MM.1S (cell line): ENCODE measurements at regions not wholly inside any gene's neighbourhood (a gene's known extent, or its start where the extent isn't known, plus 50 kb on each side); places are given as distances from the start of the nearest gene placed in this dataset.
"Not testable (repeated sequence)": the region's sequence is repeated elsewhere in the genome, so short reads cannot be mapped to it uniquely, and the experiment has no call there.

Source experiments
- DNase-seq: peaks from one replicate; pipeline ENCODE4 v3.0.0-alpha.2; 2015
- H2AFZ ChIP-seq: fragments of 300-600 bp; sonication (generic); 2 replicates; pipeline ENCODE4 v1.6.0; 2016; ENCODE audit warnings: antibody characterized with exemption, low read length
- H3F3A ChIP-seq: fragments of 300-600 bp; sonication (generic); 2 replicates; pipeline ENCODE4 v1.6.1; 2016; ENCODE audit warnings: mild to moderate bottlenecking, antibody characterized with exemption, low read length, moderate library complexity, mixed read lengths; ENCODE audit not compliant: insufficient read depth
- H3K27ac ChIP-seq: fragments of 300-600 bp; sonication (generic); 2 replicates; pipeline ENCODE4 v1.5.1; 2016; ENCODE audit warnings: mild to moderate bottlenecking, low read length
- H3K27me3 ChIP-seq: fragments of 300-600 bp; sonication (generic); replicated peaks from 2 replicates; pipeline ENCODE4 v1.6.0; 2016; ENCODE audit warnings: low read length; ENCODE audit not compliant: insufficient read depth
- H3K36me3 ChIP-seq: fragments of 300-600 bp; sonication (generic); replicated peaks from 2 replicates; pipeline ENCODE4 v1.6.1; 2016; ENCODE audit warnings: mild to moderate bottlenecking, low read length, mixed read lengths; ENCODE audit not compliant: insufficient read depth
- H3K4me1 ChIP-seq: fragments of 300-600 bp; sonication (generic); 2 replicates; pipeline ENCODE4 v1.6.1; 2016; ENCODE audit warnings: low read length, mixed read lengths
- H3K4me2 ChIP-seq: fragments of 300-600 bp; sonication (generic); 2 replicates; pipeline ENCODE4 v1.6.0; 2016; ENCODE audit warnings: low read depth, low read length
- H3K4me3 ChIP-seq: fragments of 300-600 bp; sonication (generic); 2 replicates; pipeline ENCODE4 v1.5.1; 2016; ENCODE audit warnings: low read length, mixed read lengths
- H3K79me2 ChIP-seq: fragments of 300-600 bp; sonication (generic); 2 replicates; pipeline ENCODE4 v1.6.1; 2016; ENCODE audit warnings: mixed run types, low read length, mixed read lengths
- H3K9ac ChIP-seq: fragments of 300-600 bp; sonication (generic); 2 replicates; pipeline ENCODE4 v1.6.1; 2016; ENCODE audit warnings: low read length, mixed read lengths
- H3K9me2 ChIP-seq: fragments of 300-600 bp; sonication (generic); replicated peaks from 2 replicates; pipeline ENCODE4 v1.6.1; 2016; ENCODE audit warnings: mild to moderate bottlenecking, low read length, mixed read lengths; ENCODE audit not compliant: insufficient read depth
- H3K9me3 ChIP-seq: fragments of 300-600 bp; sonication (generic); replicated peaks from 2 replicates; pipeline ENCODE4 v1.6.1; 2016; ENCODE audit warnings: mild to moderate bottlenecking, low read length, mixed read lengths; ENCODE audit not compliant: insufficient read depth
- H4K20me1 ChIP-seq: fragments of 300-600 bp; sonication (generic); 2 replicates; pipeline ENCODE4 v1.6.1; 2016; ENCODE audit warnings: mild to moderate bottlenecking, low read length, moderate library complexity, mixed read lengths; ENCODE audit not compliant: insufficient read depth
- EZH2 ChIP-seq: fragments of 300-600 bp; sonication (generic); optimal IDR thresholded peaks from 2 replicates; pipeline ENCODE3; 2017; ENCODE audit warnings: low read depth, mild to moderate bottlenecking, antibody characterized with exemption, low read length, mixed read lengths
- EZH2phosphoT487 ChIP-seq: fragments of 300-600 bp; sonication (generic); IDR thresholded peaks from 2 replicates; pipeline ENCODE4 v1.6.1; 2018; ENCODE audit warnings: antibody characterized with exemption, low read length
- TF ChIP-seq, protein P1 (sequence below): fragments of 300-600 bp; sonication (generic); IDR thresholded peaks from 2 replicates; pipeline ENCODE4 v1.5.1; 2016; ENCODE audit warnings: antibody characterized with exemption, low read length, mixed read lengths

DNA sequence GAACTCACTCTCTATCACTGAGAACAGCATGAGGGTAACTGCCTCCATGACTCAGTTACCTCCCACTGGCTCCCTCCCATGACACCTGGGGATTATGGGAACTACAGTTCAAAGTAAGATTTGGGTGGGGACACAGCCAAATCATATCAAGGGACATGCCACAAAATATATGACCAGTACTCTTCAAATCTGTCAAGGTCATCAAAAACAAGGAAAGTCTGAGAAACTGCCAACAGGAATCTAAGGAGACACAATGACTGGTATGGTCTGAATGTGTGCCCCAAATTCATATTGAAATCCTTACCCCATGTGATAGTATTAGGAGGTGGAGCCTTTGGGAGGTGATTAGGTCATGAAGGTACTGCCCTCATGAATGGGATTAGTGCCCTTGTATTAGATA is 258.8 kb downstream of the TPBG start:
- no peaks in the 10 kb centered on the region for H3K36me3 ChIP-seq
- H3K9me3 ChIP-seq: no peaks in the 10 kb centered on the region
- H3K27me3 ChIP-seq: no peaks in the 10 kb centered on the region
- H3K9ac ChIP-seq: no peak overlapping the region
- no peak overlapping the region for H3K4me2 ChIP-seq
- no peak for TF ChIP-seq EZH2
- H3K27ac ChIP-seq: no peak overlapping the region
- no peaks in the 10 kb centered on the region for H4K20me1 ChIP-seq
- no peak overlapping the region for H3K4me3 ChIP-seq
- H3F3A ChIP-seq: no peaks in the 10 kb centered on the region
- H2AFZ ChIP-seq: no peak overlapping the region
- H3K4me1 ChIP-seq: no peaks in the 10 kb centered on the region
- no peaks in the 10 kb centered on the region for H3K9me2 ChIP-seq
- no peak for DNase-seq
- H3K79me2 ChIP-seq: no peaks in the 10 kb centered on the region

DNA sequence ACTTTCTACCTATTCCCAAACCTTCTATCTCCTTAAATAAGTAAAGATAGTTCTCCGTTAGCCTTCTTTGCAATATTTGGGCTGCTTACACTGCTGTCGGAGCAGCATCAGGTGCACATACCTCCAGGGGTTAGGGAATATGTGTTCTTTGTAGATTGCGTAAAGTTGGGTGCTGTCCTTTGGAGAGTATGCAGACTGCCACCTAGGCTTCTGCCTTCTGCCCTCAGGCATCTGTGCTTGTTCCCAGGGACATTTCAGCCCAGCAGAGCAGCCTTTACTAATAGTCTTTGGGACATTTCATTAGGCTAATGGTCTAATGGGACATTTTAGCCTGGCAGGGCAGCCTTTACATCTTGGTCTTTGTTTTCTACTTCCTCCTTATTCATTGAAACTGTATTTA is 260.6 kb downstream of the TPBG start:
- no peak overlapping the region for H3K4me2 ChIP-seq
- H3K9ac ChIP-seq: no peak overlapping the region
- no peaks in the 10 kb centered on the region for H3K9me3 ChIP-seq
- H3K4me1 ChIP-seq: no peaks in the 10 kb centered on the region
- no peak overlapping the region for H3K4me3 ChIP-seq
- no peak overlapping the region for H2AFZ ChIP-seq
- no peaks in the 10 kb centered on the region for H3K36me3 ChIP-seq
- no peaks in the 10 kb centered on the region for H4K20me1 ChIP-seq
- H3F3A ChIP-seq: no peaks in the 10 kb centered on the region
- DNase-seq: no peak
- no peak overlapping the region for H3K27ac ChIP-seq
- no peaks in the 10 kb centered on the region for H3K27me3 ChIP-seq
- no peaks in the 10 kb centered on the region for H3K9me2 ChIP-seq
- TF ChIP-seq EZH2 (no peak), EZH2phosphoT487 (no peak)
- TF ChIP-seq, protein P1, sequence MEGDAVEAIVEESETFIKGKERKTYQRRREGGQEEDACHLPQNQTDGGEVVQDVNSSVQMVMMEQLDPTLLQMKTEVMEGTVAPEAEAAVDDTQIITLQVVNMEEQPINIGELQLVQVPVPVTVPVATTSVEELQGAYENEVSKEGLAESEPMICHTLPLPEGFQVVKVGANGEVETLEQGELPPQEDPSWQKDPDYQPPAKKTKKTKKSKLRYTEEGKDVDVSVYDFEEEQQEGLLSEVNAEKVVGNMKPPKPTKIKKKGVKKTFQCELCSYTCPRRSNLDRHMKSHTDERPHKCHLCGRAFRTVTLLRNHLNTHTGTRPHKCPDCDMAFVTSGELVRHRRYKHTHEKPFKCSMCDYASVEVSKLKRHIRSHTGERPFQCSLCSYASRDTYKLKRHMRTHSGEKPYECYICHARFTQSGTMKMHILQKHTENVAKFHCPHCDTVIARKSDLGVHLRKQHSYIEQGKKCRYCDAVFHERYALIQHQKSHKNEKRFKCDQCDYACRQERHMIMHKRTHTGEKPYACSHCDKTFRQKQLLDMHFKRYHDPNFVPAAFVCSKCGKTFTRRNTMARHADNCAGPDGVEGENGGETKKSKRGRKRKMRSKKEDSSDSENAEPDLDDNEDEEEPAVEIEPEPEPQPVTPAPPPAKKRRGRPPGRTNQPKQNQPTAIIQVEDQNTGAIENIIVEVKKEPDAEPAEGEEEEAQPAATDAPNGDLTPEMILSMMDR: no peak
- no peaks in the 10 kb centered on the region for H3K79me2 ChIP-seq

DNA sequence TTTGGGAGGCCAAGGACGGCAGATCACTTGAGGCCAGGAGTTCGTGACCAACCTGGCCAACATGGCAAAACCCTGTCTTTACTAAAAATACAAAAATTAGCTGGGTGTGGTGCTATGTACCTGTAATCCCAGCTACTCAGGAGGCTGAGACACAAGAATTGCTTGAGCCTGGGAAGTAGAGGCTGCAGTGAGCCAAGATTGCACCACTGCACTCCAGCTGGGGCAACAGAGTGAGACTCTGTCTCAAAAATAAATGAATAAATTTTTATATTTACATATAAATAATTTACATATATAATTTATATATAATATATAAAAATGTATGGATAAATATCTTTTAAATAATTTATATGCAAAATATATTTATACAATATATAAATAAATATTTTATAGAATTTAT is 263.3 kb downstream of the TPBG start:
- not testable (repeated sequence) for H3K4me1 ChIP-seq, H4K20me1 ChIP-seq, H3K4me3 ChIP-seq, H3K36me3 ChIP-seq, H3K27ac ChIP-seq, H3F3A ChIP-seq, H3K9me2 ChIP-seq, H2AFZ ChIP-seq, H3K4me2 ChIP-seq, DNase-seq, H3K9ac ChIP-seq, H3K79me2 ChIP-seq, H3K27me3 ChIP-seq, H3K9me3 ChIP-seq

GRCh38 chr6:82629921-82630320 is 266.3 kb downstream of the TPBG start:
- Histone ChIP-seq H3K4me1 (no peaks in the 10 kb centered on the region), H2AFZ (no peak overlapping the region), H3K9me2 (no peaks in the 10 kb centered on the region), H3K27ac (no peak overlapping the region), H3F3A (no peaks in the 10 kb centered on the region), H3K4me3 (no peak overlapping the region), H3K9ac (no peak overlapping the region), H4K20me1 (no peaks in the 10 kb centered on the region), H3K36me3 (no peaks in the 10 kb centered on the region), H3K79me2 (no peaks in the 10 kb centered on the region), H3K9me3 (no peaks in the 10 kb centered on the region), H3K4me2 (no peak overlapping the region), H3K27me3 (no peaks in the 10 kb centered on the region)
- TF ChIP-seq, protein P1: no peak
- TF ChIP-seq EZH2phosphoT487 (no peak), EZH2 (no peak)
- DNase-seq: no peak
